ENCODE measurements at regions not wholly inside any gene's neighbourhood (a gene's known extent, or its start where the extent isn't known, plus 50 kb on each side); places are given as distances from the start of the nearest gene placed in this dataset.

GRCh38 chr1:22340066-22340465, 111.6 kb upstream of the ZBTB40 start:
- H3K9me3 Mint-ChIP-seq (ENCODE audit: unreplicated experiment) = no peaks in the 10 kb centered on the region
- peaks cover 4% of the 10 kb centered on the region for H3K4me1 Mint-ChIP-seq (ENCODE audit: unreplicated experiment)
- H3K27me3 Mint-ChIP-seq (ENCODE audit: unreplicated experiment) = peaks cover 5% of the 10 kb centered on the region
- DNase-seq (ENCODE audit: low spot score) = no peak
- TF ChIP-seq CTCF (IDR thresholded peaks at IDR 0.05; ENCODE audit: unreplicated experiment) = no peak
- no peak overlapping the region for H3K4me3 Mint-ChIP-seq (ENCODE audit: unreplicated experiment)
- H3K36me3 Mint-ChIP-seq (ENCODE audit: low read depth, unreplicated experiment) = no peaks in the 10 kb centered on the region
- H3K27ac Mint-ChIP-seq (ENCODE audit: unreplicated experiment) = no peak overlapping the region

DNA sequence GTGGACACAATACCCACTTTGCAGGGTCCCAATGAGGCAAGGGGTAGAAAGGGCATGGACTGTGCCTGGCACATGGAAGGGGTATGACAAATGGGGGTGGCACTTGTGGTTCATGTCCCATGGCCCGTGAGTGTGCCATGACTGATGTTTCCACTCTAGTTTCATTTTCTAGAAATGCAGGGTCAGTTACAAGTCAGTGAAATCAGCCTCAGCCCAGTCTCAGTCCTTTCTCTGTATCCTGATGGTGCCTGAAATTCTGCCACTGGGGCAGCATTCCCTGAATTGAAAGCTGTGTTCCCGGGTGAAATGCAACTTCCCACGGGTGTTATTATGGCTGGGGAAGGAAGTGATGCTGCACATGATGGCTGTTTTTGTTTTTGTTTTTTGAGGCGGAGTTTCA, 110.8 kb upstream of the ZBTB40 start:
- Mint-ChIP-seq H3K27ac (ENCODE audit: unreplicated experiment) (no peak overlapping the region), H3K27me3 (ENCODE audit: unreplicated experiment) (peaks cover 12% of the 10 kb centered on the region), H3K4me1 (ENCODE audit: unreplicated experiment) (peaks cover 4% of the 10 kb centered on the region), H3K9me3 (ENCODE audit: unreplicated experiment) (no peaks in the 10 kb centered on the region), H3K4me3 (ENCODE audit: unreplicated experiment) (no peak overlapping the region), H3K36me3 (ENCODE audit: low read depth, unreplicated experiment) (no peaks in the 10 kb centered on the region)
- no peak for TF ChIP-seq CTCF (IDR thresholded peaks at IDR 0.05; ENCODE audit: unreplicated experiment)
- no peak for DNase-seq (ENCODE audit: low spot score)

DNA sequence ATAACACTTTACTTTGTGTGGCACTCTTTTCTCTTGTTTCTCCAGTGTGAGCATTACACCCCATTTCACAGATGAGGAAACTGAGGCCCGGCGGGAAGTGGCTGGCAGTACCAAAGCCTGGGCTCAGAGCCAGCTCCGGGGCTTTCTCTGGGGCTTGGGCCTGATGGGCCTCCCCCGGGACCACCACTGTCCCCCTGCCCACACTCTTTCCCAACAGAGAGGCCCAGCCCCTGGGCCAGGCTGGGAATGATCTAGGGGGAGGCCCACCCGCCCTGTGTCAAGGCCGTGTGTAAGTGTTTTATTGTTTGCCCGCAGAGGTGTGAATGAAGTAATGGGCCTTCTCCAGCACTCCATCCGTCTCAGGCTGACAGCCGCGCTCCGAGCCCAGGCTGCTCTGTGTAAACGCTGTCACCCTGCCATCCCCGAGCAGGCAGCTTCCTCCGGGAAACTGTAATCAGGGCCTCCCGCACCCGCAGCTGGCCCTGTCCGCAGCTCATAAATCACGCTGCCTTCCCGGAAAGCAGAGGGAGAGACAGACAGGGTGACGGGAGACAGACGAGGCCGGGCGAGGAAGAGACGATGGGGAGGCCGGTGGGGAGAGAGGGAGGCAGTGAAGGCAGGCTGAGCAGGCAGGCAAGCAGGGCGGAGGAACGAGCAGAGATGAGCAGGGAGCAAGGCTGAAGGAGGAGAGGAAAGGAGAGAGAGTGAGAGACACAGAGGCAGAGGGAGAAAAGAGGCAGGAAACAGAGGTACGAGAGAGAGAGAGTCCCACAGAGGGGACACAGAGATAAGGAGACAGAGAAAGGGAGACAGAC, 109.7 kb upstream of the ZBTB40 start:
- no peaks in the 10 kb centered on the region for H3K9me3 Mint-ChIP-seq (ENCODE audit: unreplicated experiment)
- DNase-seq (ENCODE audit: low spot score) = no peak
- no peak overlapping the region for H3K27ac Mint-ChIP-seq (ENCODE audit: unreplicated experiment)
- H3K27me3 Mint-ChIP-seq (ENCODE audit: unreplicated experiment) = peaks cover 12% of the 10 kb centered on the region
- no peak overlapping the region for H3K4me3 Mint-ChIP-seq (ENCODE audit: unreplicated experiment)
- peaks cover 4% of the 10 kb centered on the region for H3K4me1 Mint-ChIP-seq (ENCODE audit: unreplicated experiment)
- TF ChIP-seq CTCF (IDR thresholded peaks at IDR 0.05; ENCODE audit: unreplicated experiment) = no peak
- H3K36me3 Mint-ChIP-seq (ENCODE audit: low read depth, unreplicated experiment) = no peaks in the 10 kb centered on the region

- DNase-seq (ENCODE audit: low spot score) = no peak
- no peak for TF ChIP-seq CTCF (IDR thresholded peaks at IDR 0.05; ENCODE audit: unreplicated experiment)
- H3K4me3 Mint-ChIP-seq (ENCODE audit: unreplicated experiment) = no peak overlapping the region
- H3K27ac Mint-ChIP-seq (ENCODE audit: unreplicated experiment) = no peak overlapping the region
- peaks cover 12% of the 10 kb centered on the region for H3K27me3 Mint-ChIP-seq (ENCODE audit: unreplicated experiment)
- no peaks in the 10 kb centered on the region for H3K9me3 Mint-ChIP-seq (ENCODE audit: unreplicated experiment)
- H3K36me3 Mint-ChIP-seq (ENCODE audit: low read depth, unreplicated experiment) = no peaks in the 10 kb centered on the region
- peaks cover 4% of the 10 kb centered on the region for H3K4me1 Mint-ChIP-seq (ENCODE audit: unreplicated experiment)
These were observed 108.9 kb upstream of the ZBTB40 start for GRCh38 chr1:22342734-22343191.

Data from endothelial cell (in vitro differentiated cells).